Raji (cell line): ENCODE measurements at regions not wholly inside any gene's neighbourhood (a gene's known extent, or its start where the extent isn't known, plus 50 kb on each side); places are given as distances from the start of the nearest gene placed in this dataset.

Experiments
- POLR2A ChIP-seq: IDR thresholded peaks from 2 replicates; pipeline ENCODE4 v1.6.1; 2011; ENCODE audit warnings: low read depth, low read length, control low read depth; ENCODE audit not compliant: insufficient read depth

DNA sequence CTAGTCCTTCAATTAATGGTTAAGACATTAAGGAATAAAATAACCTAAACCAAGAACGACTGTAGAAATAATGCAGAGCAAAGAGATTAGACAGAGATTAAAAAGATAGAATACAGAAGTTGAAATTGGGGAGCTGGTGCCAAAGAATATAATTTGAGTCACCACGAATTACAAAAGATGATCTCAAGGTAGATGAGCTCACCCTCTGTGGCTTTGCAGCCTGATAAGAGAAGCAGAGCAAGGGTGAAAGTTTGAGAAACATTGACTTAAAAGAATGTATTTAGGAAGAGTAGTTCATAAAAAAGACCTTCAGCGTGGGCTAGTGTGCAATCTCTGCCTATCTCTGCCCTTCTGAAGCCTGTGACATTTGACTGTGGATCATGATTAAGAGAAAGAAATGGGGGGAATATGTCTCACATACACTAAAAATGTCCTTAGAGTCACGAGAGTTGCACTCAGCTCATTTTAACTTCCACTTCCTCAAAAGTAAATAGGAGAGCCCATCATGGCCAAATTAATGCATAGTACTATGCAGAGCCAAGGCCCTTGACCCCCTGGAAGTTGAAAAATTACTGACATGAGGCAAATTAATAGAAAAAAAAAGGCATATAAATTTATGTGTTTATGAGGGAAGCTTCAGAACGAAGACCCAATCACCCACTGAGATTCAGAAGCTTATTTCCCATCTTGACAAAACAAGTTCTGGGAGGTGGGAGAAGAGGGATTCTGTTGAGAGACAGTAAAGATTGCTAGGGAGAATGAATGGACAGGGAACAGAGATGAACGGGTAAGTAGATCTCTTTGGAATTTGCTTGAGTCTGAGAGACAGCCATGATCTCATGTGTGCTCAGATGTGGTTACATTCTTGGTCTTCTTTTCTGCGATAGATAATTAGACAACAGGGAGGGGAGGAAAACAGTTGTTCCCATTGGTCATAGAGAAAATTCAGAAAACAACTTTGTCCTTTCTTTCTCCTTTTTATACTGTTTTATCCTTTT is 395.4 kb upstream of the LRRC7 start:
- no peak for TF ChIP-seq POLR2A

- TF ChIP-seq POLR2A, result no peak
Measured at GRCh38 chr1:69175053-69175452, 392.7 kb upstream of the LRRC7 start.

DNA sequence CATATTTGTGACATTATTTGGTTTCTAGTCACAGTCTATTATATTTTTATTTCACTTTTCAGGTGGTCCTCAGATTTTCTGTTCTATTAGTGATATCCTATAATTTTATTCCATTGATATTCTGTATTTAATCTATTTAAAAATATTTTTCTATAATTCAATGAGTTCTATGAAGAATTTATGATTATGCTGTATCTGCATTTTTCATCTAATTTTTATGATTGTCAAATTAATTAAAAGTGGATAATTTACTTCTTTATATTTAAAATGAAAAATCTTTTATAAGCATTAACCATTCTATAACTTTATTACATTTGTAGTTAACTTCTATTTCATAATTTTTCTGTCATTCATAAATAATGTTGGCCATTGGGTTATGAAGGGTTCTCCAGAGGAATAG is 387.4 kb upstream of the LRRC7 start:
- no peak for TF ChIP-seq POLR2A

- no peak for TF ChIP-seq POLR2A
Measured at GRCh38 chr1:69185378-69185777, 382.3 kb upstream of the LRRC7 start.

DNA sequence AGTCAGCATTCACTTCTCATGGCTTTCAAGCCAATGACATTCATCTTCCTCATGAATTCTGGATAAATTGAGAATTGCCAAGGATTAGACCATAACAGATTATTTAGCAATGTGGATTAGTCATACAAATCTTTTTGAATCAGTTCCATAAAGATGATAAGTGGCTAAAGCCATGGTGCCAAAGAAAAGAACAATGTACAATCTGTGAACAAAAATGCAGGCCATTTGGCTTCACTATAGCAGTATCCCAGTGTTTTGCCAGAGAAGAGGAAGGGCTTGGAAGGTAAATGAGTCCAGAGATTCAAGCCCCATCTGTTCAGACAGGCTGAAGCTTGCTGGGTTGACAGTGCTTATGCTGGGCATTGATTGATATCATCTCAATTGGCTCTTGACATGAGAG is 376.4 kb upstream of the LRRC7 start:
- TF ChIP-seq POLR2A, result no peak

- TF ChIP-seq POLR2A, result no peak
Measured at GRCh38 chr1:69195136-69195535, 372.6 kb upstream of the LRRC7 start.

DNA sequence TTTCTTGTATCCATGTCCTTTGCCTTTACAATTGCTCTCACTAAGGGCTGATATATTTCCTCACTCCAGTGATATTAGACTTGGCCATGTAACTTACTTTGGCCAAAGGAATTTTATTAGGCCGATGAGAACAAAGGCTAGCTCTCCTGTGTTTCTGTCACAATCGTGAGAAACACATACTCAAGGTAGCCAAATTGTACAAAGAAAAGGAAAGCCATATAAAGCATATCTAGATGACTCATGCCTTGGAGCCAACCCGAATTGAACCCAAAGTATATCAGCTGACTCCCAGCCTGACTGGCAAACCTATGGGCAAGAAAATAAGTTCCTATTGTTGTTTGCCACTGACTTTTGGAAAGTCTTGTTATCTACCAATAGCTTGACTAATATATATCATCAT is 371.7 kb upstream of the LRRC7 start:
- TF ChIP-seq POLR2A, result no peak

- TF ChIP-seq POLR2A, result no peak
Measured at GRCh38 chr1:69197816-69198215, 369.9 kb upstream of the LRRC7 start.

DNA sequence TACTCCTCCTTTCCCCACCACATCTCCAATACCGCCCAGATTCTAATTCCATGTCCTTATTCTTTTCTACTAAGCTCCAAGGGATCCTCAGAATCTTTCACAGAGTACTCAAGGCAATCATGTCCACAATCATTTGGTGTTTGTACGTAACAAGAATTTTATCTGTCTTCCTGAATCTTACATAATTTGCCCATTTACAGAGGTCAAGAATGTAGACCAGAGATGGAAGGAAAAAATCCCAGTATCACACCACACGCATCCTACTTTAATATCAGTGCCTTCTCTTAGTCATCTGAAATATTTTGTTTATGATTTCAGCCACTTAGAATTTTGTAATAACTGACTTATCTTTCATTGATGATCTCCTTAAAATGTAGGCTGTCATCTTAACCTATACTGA is 366.0 kb upstream of the LRRC7 start:
- no peak for TF ChIP-seq POLR2A

DNA sequence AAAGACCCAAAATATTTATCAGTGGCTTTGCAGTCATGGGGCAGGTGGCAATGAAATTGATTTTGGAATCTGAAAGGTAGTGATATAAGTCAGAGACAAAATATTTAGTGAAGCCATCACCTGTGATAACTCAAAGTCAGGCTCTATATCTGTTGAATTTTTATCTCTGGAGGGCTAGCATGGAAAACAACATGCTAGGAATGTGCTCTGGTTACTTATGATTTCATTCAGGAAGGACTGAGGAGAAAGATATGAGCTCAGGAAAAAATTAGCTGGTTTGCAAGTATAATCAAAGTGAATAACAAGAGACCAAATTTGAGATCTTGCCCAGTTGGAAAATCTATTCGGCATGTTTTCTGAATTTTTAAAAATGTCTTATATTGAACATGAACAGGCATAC is 364.6 kb upstream of the LRRC7 start:
- no peak for TF ChIP-seq POLR2A

DNA sequence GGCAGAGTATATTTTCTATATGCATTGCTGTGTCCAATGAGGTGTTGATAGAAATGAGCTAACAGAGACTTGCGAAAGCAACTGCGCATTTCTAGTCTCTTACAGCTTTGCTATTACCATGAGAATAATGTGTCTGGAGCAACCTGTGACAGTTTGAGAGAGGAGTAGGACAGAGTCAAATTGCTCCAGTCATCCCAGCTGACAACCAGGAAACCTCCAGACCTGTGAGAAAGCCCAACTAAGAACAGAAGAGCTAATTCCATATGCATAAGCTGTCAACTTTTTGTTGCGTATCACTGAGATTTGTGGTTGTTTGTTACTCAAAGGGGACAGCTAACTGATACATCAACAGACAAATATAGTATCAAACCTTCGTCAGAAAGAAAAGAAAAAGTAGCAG is 354.1 kb upstream of the LRRC7 start:
- TF ChIP-seq POLR2A, result no peak

- TF ChIP-seq POLR2A, result no peak
Measured at GRCh38 chr1:69215883-69216282, 351.8 kb upstream of the LRRC7 start.

DNA sequence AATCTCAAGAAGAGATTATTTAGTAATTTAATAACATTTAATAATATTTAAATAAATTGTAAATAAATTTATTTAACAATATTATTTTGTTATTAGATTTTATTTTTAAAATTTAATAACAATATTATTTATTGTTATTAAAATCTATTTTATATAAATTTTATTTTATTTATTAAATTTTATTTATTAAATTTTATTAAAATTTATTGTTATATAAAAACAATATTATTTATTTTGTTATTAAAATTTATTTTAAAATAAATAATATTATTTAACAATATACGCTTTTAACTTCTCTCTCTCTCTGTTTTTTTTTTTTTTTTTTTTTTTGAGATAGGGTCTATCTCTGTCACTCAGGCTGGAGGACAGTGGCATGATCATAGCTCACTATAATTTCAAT is 347.1 kb upstream of the LRRC7 start:
- no peak for TF ChIP-seq POLR2A

- TF ChIP-seq POLR2A, result no peak
Measured at GRCh38 chr1:69221524-69221923, 346.2 kb upstream of the LRRC7 start.

GRCh38 chr1:69223156-69223555 is 344.6 kb upstream of the LRRC7 start:
- TF ChIP-seq POLR2A, result no peak

DNA sequence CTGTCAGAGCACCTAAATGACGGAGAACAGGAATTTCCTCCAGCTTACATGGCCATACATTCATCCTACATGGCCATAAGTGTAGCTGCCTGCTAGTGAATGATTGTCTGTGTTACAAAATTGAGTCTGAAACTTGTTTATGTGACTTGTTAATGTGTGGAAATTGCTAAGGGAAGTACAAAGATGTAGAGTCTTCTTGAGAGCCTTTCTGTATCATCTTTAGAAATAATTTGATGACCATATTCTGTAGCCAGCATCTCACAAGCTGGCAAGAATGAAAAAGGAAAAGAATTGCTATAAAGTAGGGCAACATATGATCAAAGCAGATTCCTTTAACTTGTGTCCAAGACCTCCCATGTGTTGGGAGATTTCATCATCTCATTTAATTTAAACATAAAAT is 339.2 kb upstream of the LRRC7 start:
- no peak for TF ChIP-seq POLR2A

- no peak for TF ChIP-seq POLR2A
Measured at GRCh38 chr1:69230208-69230607, 337.5 kb upstream of the LRRC7 start.
